H1 (cell line): ENCODE measurements at regions not wholly inside any gene's neighbourhood (a gene's known extent, or its start where the extent isn't known, plus 50 kb on each side); places are given as distances from the start of the nearest gene placed in this dataset.

Source experiments
- CTCF ChIA-PET: fragments of 300-600 bp; sonication (Branson Sonifier 250); formaldehyde crosslinking; loops from one replicate; lab custom pipeline; 2021; ENCODE audit not compliant: partially characterized antibody; lab: Charles Lee
- POLR2A ChIA-PET: fragments of 300-600 bp; sonication (Branson Sonifier 250); formaldehyde crosslinking; loops from one replicate; lab custom pipeline; 2021; ENCODE audit warnings: inconsistent platforms; ENCODE audit not compliant: partially characterized antibody; lab: Charles Lee
- DNase-seq, 2 experiments: peaks; one replicate each; pipeline versions ENCODE4 v3.0.0 to v3.0.0-alpha.2; 2010 to 2022; ENCODE audit warnings: low spot score in 2 of 2, low read depth in 1 of 2, mixed read lengths in 1 of 2
- FAIRE-seq: peaks from 2 replicates; lab custom pipeline; 2011; peaks lifted over from hg19 to GRCh38; lab: Jason Lieb, UNC
- H2AFZ ChIP-seq: 2 replicates; pipeline ENCODE4 v1.8.1; 2012; ENCODE audit warnings: low read length, inconsistent platforms
- H2AK5ac ChIP-seq: 2 replicates; pipeline ENCODE4 v1.6.1; 2013; ENCODE audit warnings: low read depth, low read length
- H2BK120ac ChIP-seq: replicated peaks from 2 replicates; pipeline ENCODE3; 2013; ENCODE audit warnings: low read depth, low read length, inconsistent platforms
- H2BK12ac ChIP-seq: 2 replicates; pipeline ENCODE4 v1.6.1; 2013; ENCODE audit warnings: low read depth, low read length
- H2BK15ac ChIP-seq: 2 replicates; pipeline ENCODE4 v1.6.1; 2013; ENCODE audit warnings: low read length
- H2BK20ac ChIP-seq: 2 replicates; pipeline ENCODE4 v1.6.1; 2013; ENCODE audit warnings: low read length
- H2BK5ac ChIP-seq: 2 replicates; pipeline ENCODE4 v1.6.1; 2013; ENCODE audit warnings: low read depth, low read length
- H3K14ac ChIP-seq: 2 replicates; pipeline ENCODE4 v1.6.1; 2013; ENCODE audit warnings: inconsistent platforms; ENCODE audit not compliant: insufficient read length
- H3K18ac ChIP-seq: 2 replicates; pipeline ENCODE4 v1.6.1; 2013; ENCODE audit warnings: low read length; ENCODE audit errors: extremely low read depth
- H3K23ac ChIP-seq: 2 replicates; pipeline ENCODE4 v1.6.1; 2013; ENCODE audit warnings: inconsistent platforms; ENCODE audit not compliant: insufficient read length
- H3K23me2 ChIP-seq: 2 replicates; pipeline ENCODE4 v1.6.1; 2013; ENCODE audit warnings: low read depth, low read length
- H3K27ac ChIP-seq: 2 replicates; pipeline ENCODE4 v1.6.1; 2011; ENCODE audit warnings: low read depth, low read length, inconsistent platforms
- H3K27me3 ChIP-seq, 4 experiments: replicated peaks in 1 of 4; 1 replicate in 1 of 4; 2 replicates in 3 of 4; pipeline versions ENCODE4 v1.6.1 to v1.8.1; 2011 to 2013; ENCODE audit warnings: low read length in 3 of 4, mild to moderate bottlenecking in 3 of 4, inconsistent platforms in 2 of 4, mixed read lengths in 2 of 4, moderate library complexity in 1 of 4; ENCODE audit not compliant: control insufficient read depth in 3 of 4, insufficient read depth in 3 of 4; ENCODE audit errors: extremely low read depth in 1 of 4
- H3K36me3 ChIP-seq, 4 experiments: 2 replicates each; pipeline versions ENCODE4 v1.6.1 to v1.8.1; 2011 to 2013; ENCODE audit warnings: mild to moderate bottlenecking in 4 of 4, low read length in 3 of 4, moderate library complexity in 2 of 4, control low read depth in 1 of 4, inconsistent platforms in 1 of 4; ENCODE audit not compliant: insufficient read depth in 4 of 4, control insufficient read depth in 2 of 4
- H3K4ac ChIP-seq: replicated peaks from 2 replicates; pipeline ENCODE3; 2013; ENCODE audit warnings: low read length, low read depth, mixed read lengths, inconsistent platforms; ENCODE audit not compliant: insufficient read length
- H3K4me1 ChIP-seq, 4 experiments: replicated peaks in 1 of 4; 1 replicate in 1 of 4; 2 replicates in 3 of 4; pipeline versions ENCODE4 v1.6.1 to v1.8.1; 2011 to 2013; ENCODE audit warnings: low read length in 3 of 4, inconsistent platforms in 2 of 4, mixed read lengths in 1 of 4; ENCODE audit not compliant: insufficient read depth in 4 of 4, control insufficient read depth in 3 of 4
- H3K4me2 ChIP-seq, 2 experiments: 2 replicates each; pipeline versions ENCODE4 v1.6.1 to v1.8.1; 2011 to 2013; ENCODE audit warnings: low read depth in 2 of 2, low read length in 2 of 2, control low read depth in 1 of 2, inconsistent platforms in 1 of 2, mild to moderate bottlenecking in 1 of 2; ENCODE audit not compliant: insufficient read depth in 1 of 2
- H3K4me3 ChIP-seq, 4 experiments: fragments of 200-600, 300-600 bp in 1 of 4; sonication (generic), shearing (Covaris generic), sonication (Bioruptor Twin) in 1 of 4; 2 replicates each; pipeline versions ENCODE4 v1.5.1 to v1.8.1; 2011 to 2016; ENCODE audit warnings: low read length in 4 of 4, low read depth in 3 of 4, control low read depth in 2 of 4, inconsistent platforms in 2 of 4, mild to moderate bottlenecking in 2 of 4, mixed read lengths in 1 of 4, moderate library complexity in 1 of 4; ENCODE audit not compliant: insufficient read depth in 2 of 4; ENCODE audit errors: extremely low read depth in 1 of 4
- H3K56ac ChIP-seq: replicated peaks from 2 replicates; pipeline ENCODE3; 2013; ENCODE audit warnings: low read depth, mild to moderate bottlenecking, mixed read lengths, low read length, inconsistent platforms; ENCODE audit not compliant: insufficient read length
- H3K79me1 ChIP-seq: 2 replicates; pipeline ENCODE4 v1.6.1; 2013; ENCODE audit warnings: low read depth, low read length, control low read depth
- H3K79me2 ChIP-seq, 2 experiments: 2 replicates each; pipeline versions ENCODE4 v1.6.1 to v1.8.1; 2012 to 2013; ENCODE audit warnings: low read length in 2 of 2, mild to moderate bottlenecking in 2 of 2, inconsistent platforms in 1 of 2; ENCODE audit not compliant: insufficient read depth in 2 of 2, control insufficient read depth in 1 of 2
- H3K9ac ChIP-seq, 4 experiments: replicated peaks in 1 of 4; 1 replicate in 1 of 4; 2 replicates in 3 of 4; pipeline versions ENCODE4 v1.6.1 to v1.8.1; 2011 to 2013; ENCODE audit warnings: low read depth in 3 of 4, low read length in 3 of 4, control low read depth in 2 of 4, mild to moderate bottlenecking in 2 of 4, moderate library complexity in 2 of 4, inconsistent platforms in 1 of 4; ENCODE audit errors: extremely low read depth in 1 of 4
- H3K9me3 ChIP-seq, 2 experiments: 2 replicates each; pipeline versions ENCODE4 v1.6.1 to v1.8.1; 2012 to 2013; ENCODE audit warnings: mild to moderate bottlenecking in 2 of 2, moderate library complexity in 2 of 2, control low read depth in 1 of 2, inconsistent platforms in 1 of 2, low read depth in 1 of 2, low read length in 1 of 2, mixed read lengths in 1 of 2; ENCODE audit not compliant: insufficient read depth in 2 of 2
- H4K20me1 ChIP-seq, 2 experiments: replicated peaks in 1 of 2; 2 replicates each; pipeline versions ENCODE3 to v1.8.1; 2011 to 2013; ENCODE audit warnings: inconsistent platforms in 2 of 2, low read length in 2 of 2, mild to moderate bottlenecking in 1 of 2; ENCODE audit not compliant: insufficient read depth in 2 of 2, control insufficient read depth in 1 of 2
- H4K5ac ChIP-seq: 2 replicates; pipeline ENCODE4 v1.6.1; 2013; ENCODE audit warnings: low read length, low read depth, mixed read lengths, inconsistent platforms; ENCODE audit not compliant: insufficient read length
- H4K8ac ChIP-seq: 2 replicates; pipeline ENCODE4 v1.8.0; 2013; ENCODE audit warnings: mild to moderate bottlenecking, moderate library complexity, low read length, inconsistent platforms; ENCODE audit not compliant: insufficient read depth; ENCODE audit errors: extremely low read depth
- H4K91ac ChIP-seq: replicated peaks from 2 replicates; pipeline ENCODE3; 2013; ENCODE audit warnings: low read length, mixed read lengths, inconsistent platforms; ENCODE audit not compliant: insufficient read length
- CHD2 ChIP-seq: IDR thresholded peaks from 2 replicates; pipeline ENCODE4 v1.6.1; 2012; ENCODE audit warnings: low read length, improper control_type of control experiment
- CREB1 ChIP-seq: IDR thresholded peaks from 2 replicates; pipeline ENCODE4 v1.6.1; 2012; ENCODE audit warnings: inconsistent platforms
- KDM5A ChIP-seq: fragments of 200-600 bp; IDR thresholded peaks from 2 replicates; pipeline ENCODE4 v1.7.1; 2012; ENCODE audit warnings: mild to moderate bottlenecking, low read length, inconsistent platforms, mixed read lengths
- RXRA ChIP-seq: IDR thresholded peaks from 2 replicates; pipeline ENCODE4 v1.6.1; 2011; ENCODE audit warnings: low read depth, mild to moderate bottlenecking, low read length, moderate library complexity; ENCODE audit not compliant: insufficient read depth
- WGBS, 2 experiments: shearing (Covaris generic) in 1 of 2; methylation state at CpG; one replicate each; pipeline versions ENCODE4 v1.1.6 to v1.1.7; 2013 to 2015; ENCODE audit warnings: low lambda C conversion rate in 2 of 2, mixed read lengths in 2 of 2, inconsistent platforms in 1 of 2, low coverage in 1 of 2, missing lambda C conversion rate in 1 of 2; ENCODE audit not compliant: insufficient replicate concordance in 2 of 2, insufficient coverage in 1 of 2, insufficient read length in 1 of 2; ENCODE audit errors: extremely low coverage in 1 of 2, missing lambda C conversion rate in 1 of 2; 5-methylcytosine and 5-hydroxymethylcytosine counted together

DNA sequence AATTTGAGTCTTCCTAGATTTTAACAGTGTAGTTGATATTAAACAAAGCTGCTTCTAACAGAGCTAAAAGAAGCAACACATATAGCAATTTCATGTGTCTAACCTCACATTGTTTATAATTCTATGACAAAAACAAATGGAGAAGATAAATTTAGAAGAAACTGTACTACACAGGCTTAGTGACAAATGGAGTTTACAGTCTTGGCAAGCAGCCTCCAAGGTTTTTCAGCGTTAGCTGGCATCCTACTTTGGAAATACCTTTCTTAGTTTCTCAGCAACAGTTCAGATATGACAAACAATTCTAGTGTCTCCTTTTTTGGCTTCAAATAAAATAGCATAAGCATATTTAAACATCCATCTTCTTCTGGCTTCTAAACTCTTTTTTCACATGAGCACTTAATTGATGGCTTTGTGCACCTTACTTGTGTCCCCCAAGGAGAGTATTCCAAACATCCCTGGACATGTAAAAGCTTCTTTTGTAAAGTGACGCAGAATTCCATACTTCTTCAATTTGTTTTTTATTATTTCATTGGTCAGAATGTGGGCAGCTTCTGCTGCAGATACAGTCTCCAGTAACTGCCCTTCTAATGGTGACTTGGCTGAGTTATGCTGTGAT, 249.8 kb downstream of the ANTXR2 start:
- 100% methylated on average over 2 of the region's 2 CpGs; no CpG with 5 or more reads in 1 of the 2 experiments for WGBS, 2 experiments
- Histone ChIP-seq H2BK15ac (no peak overlapping the region), H3K18ac (no peak overlapping the region), H3K4me3 (no peak overlapping the region), H2BK120ac (no peak overlapping the region), H2BK12ac (no peak overlapping the region)
- no peak for TF ChIP-seq RXRA
- TF ChIP-seq CREB1: no peak
- no peak for TF ChIP-seq KDM5A
- TF ChIP-seq CHD2: no peak
- TF ChIP-seq, all 59 proteins: peak for 0
- DNase-seq (no peak), FAIRE-seq (no peak)
- H3K9me3 ChIP-seq: no peaks in the 10 kb centered on the region
- no peaks in the 10 kb centered on the region for H3K23me2 ChIP-seq
- H3K4ac ChIP-seq: no peak overlapping the region
- no peaks in the 10 kb centered on the region for H3K79me2 ChIP-seq
- H4K20me1 ChIP-seq: no peaks in the 10 kb centered on the region
- 0 out of 7 replicates have a peak, but pooled peaks cover 0 to 1% (median 0%) of the 10 kb centered on the region in 4 experiments for H3K4me1 ChIP-seq
- H2AFZ ChIP-seq: no peak overlapping the region
- no peak overlapping the region for H3K56ac ChIP-seq
- H4K5ac ChIP-seq: no peak overlapping the region
- no peak overlapping the region for H3K23ac ChIP-seq
- no peak overlapping the region for H3K9ac ChIP-seq
- no peak overlapping the region for H2BK5ac ChIP-seq
- CTCF ChIA-PET: no interaction called here
- H4K8ac ChIP-seq: no peak overlapping the region
- no peak overlapping the region for H2AK5ac ChIP-seq
- no peak overlapping the region for H3K27ac ChIP-seq
- H4K91ac ChIP-seq: no peak overlapping the region
- no peak overlapping the region for H2BK20ac ChIP-seq
- no peak overlapping the region for H3K14ac ChIP-seq
- no peaks in the 10 kb centered on the region for H3K36me3 ChIP-seq
- no peaks in the 10 kb centered on the region for H3K79me1 ChIP-seq
- H3K4me2 ChIP-seq: no peak overlapping the region
- no peaks in the 10 kb centered on the region for H3K27me3 ChIP-seq
- POLR2A ChIA-PET: no interaction called here
